ENCODE measurements at regions not wholly inside any gene's neighbourhood (a gene's known extent, or its start where the extent isn't known, plus 50 kb on each side); places are given as distances from the start of the nearest gene placed in this dataset.

- no peak for TF ChIP-seq CTCF (IDR thresholded peaks at IDR 0.05; ENCODE audit: control extremely low read depth, extremely low read depth, low read depth, missing control alignments)
- DNase-seq (ENCODE audit: extremely low spot score): no peak
- POLR2A ChIA-PET: no interaction called here
- CTCF ChIA-PET: interaction anchor here (1.2 kb wide), 1 partner anchor 16 kb away, joined by 3 read pairs; no protein-coding TSS in a partner anchor
Observed at GRCh38 chr3:31291818-31292217, 240.9 kb upstream of the STT3B start.

GRCh38 chr3:31294430-31295149 lies 238.1 kb upstream of the STT3B start:
- ChIA-PET POLR2A (no interaction called here), CTCF (interaction anchor here (0.7 to 1.0 kb wide), 3 partner anchors 13 to 362 kb away, joined by 3 to 4 read pairs (median 3); no protein-coding TSS in a partner anchor)
- TF ChIP-seq CTCF (IDR thresholded peaks at IDR 0.05; ENCODE audit: control extremely low read depth, extremely low read depth, low read depth, missing control alignments): no peak
- DNase-seq (ENCODE audit: extremely low spot score): no peak

- no peak for TF ChIP-seq CTCF (IDR thresholded peaks at IDR 0.05; ENCODE audit: control extremely low read depth, extremely low read depth, low read depth, missing control alignments)
- ChIA-PET CTCF (interaction anchor here (0.9 kb wide), 1 partner anchor 12 kb away, joined by 4 read pairs; no protein-coding TSS in a partner anchor), POLR2A (no interaction called here)
- no peak for DNase-seq (ENCODE audit: extremely low spot score)
Observed at GRCh38 chr3:31295150-31295765, 237.5 kb upstream of the STT3B start.

GRCh38 chr3:31297726-31298298 lies 234.9 kb upstream of the STT3B start:
- POLR2A ChIA-PET: no interaction called here
- DNase-seq (ENCODE audit: extremely low spot score): no peak
- CTCF ChIA-PET: interaction anchor here (1.0 to 2.2 kb wide), 4 partner anchors 9 to 32 kb away, joined by 3 to 6 read pairs (median 4); no protein-coding TSS in a partner anchor
- TF ChIP-seq CTCF (IDR thresholded peaks at IDR 0.05; ENCODE audit: control extremely low read depth, extremely low read depth, low read depth, missing control alignments): no peak

GRCh38 chr3:31300456-31301443 lies 232.0 kb upstream of the STT3B start:
- ChIA-PET CTCF (interaction anchor here (1.2 to 1.6 kb wide), 2 partner anchors 8 to 23 kb away, joined by 4 read pairs; no protein-coding TSS in a partner anchor), POLR2A (no interaction called here)
- TF ChIP-seq CTCF (IDR thresholded peaks at IDR 0.05; ENCODE audit: control extremely low read depth, extremely low read depth, low read depth, missing control alignments): no peak
- DNase-seq (ENCODE audit: extremely low spot score): no peak
